EH (cell line): ENCODE measurements at regions not wholly inside any gene's neighbourhood (a gene's known extent, or its start where the extent isn't known, plus 50 kb on each side); places are given as distances from the start of the nearest gene placed in this dataset.
A peak's percentile ranks its signal among the peaks of the same experiment; 100 is the strongest.
"Not testable (repeated sequence)": the region's sequence is repeated elsewhere in the genome, so short reads cannot be mapped to it uniquely, and the experiment has no call there.

Source experiments
- DNase-seq: peaks from one replicate; pipeline ENCODE4 v3.0.0-alpha.2; 2015; ENCODE audit warnings: low read depth

GRCh38 chr7:54898659-54899340 is 120.0 kb upstream of the EGFR start:
- peak; percentile 26 for DNase-seq

- no peak for DNase-seq
Measured at GRCh38 chr7:54901840-54902239, 117.0 kb upstream of the EGFR start.

- peak; percentile 97 for DNase-seq
Measured at GRCh38 chr7:54904130-54904529, 114.7 kb upstream of the EGFR start.

- peak; percentile 52 for DNase-seq
Measured at GRCh38 chr7:54904986-54905385, 113.8 kb upstream of the EGFR start.

GRCh38 chr7:54906963-54907362 is 111.9 kb upstream of the EGFR start:
- DNase-seq: no peak

GRCh38 chr7:54907981-54908380 is 110.8 kb upstream of the EGFR start:
- DNase-seq: no peak

- no peak for DNase-seq
Measured at GRCh38 chr7:54908760-54909438, 109.9 kb upstream of the EGFR start.

GRCh38 chr7:54915870-54916598 is 102.8 kb upstream of the EGFR start:
- DNase-seq: no peak

- no peak for DNase-seq
Measured at GRCh38 chr7:54917613-54918391, 101.0 kb upstream of the EGFR start.

- peak; percentile 53 for DNase-seq
Measured at GRCh38 chr7:54921116-54921515, 97.7 kb upstream of the EGFR start.

GRCh38 chr7:54931532-54931931 is 87.3 kb upstream of the EGFR start:
- no peak for DNase-seq

GRCh38 chr7:54932818-54933543 is 85.8 kb upstream of the EGFR start:
- DNase-seq: peak; percentile 79

GRCh38 chr7:54933643-54934042 is 85.2 kb upstream of the EGFR start:
- DNase-seq: no peak

GRCh38 chr7:54940748-54941147 is 78.1 kb upstream of the EGFR start:
- no peak for DNase-seq

- DNase-seq: peak; percentile 88
Measured at GRCh38 chr7:54944179-54944578, 74.6 kb upstream of the EGFR start.

- no peak for DNase-seq
Measured at GRCh38 chr7:54946271-54946670, 72.5 kb upstream of the EGFR start.

GRCh38 chr7:54946764-54947163 is 72.1 kb upstream of the EGFR start:
- no peak for DNase-seq

- no peak for DNase-seq
Measured at GRCh38 chr7:54947266-54947665, 71.6 kb upstream of the EGFR start.

- DNase-seq: not testable (repeated sequence)
Measured at GRCh38 chr7:54949514-54949913, 69.3 kb upstream of the EGFR start.

GRCh38 chr7:54955296-54955695 is 63.5 kb upstream of the EGFR start:
- DNase-seq: no peak

GRCh38 chr7:54955696-54956420 is 63.0 kb upstream of the EGFR start:
- DNase-seq: no peak
